ENCODE measurements at regions not wholly inside any gene's neighbourhood (a gene's known extent, or its start where the extent isn't known, plus 50 kb on each side); places are given as distances from the start of the nearest gene placed in this dataset.

- 80 to 84% methylated on average over 2 of the region's 2 CpGs for WGBS, 2 donors
- intact Hi-C loops (cut with DNase I; ENCODE audit: low total_unique reads), result no loop called here
These were observed 1410.7 kb upstream of the ATXN8OS start for GRCh38 chr13:68696907-68697306.

GRCh38 chr13:68692049-68692448 is 1415.6 kb upstream of the ATXN8OS start:
- H3K27me3 ChIP-seq, result no peaks in the 10 kb centered on the region
- no peak overlapping the region for H3K27ac ChIP-seq
- no peaks in the 10 kb centered on the region for H3K36me3 ChIP-seq (ENCODE audit: low read depth, missing control alignments)
- intact Hi-C loops (cut with DNase I; ENCODE audit: low total_unique reads), result no loop called here
- no peaks in the 10 kb centered on the region for H3K9me3 ChIP-seq
- 88 to 91% methylated on average over 1 of the region's 1 CpG for WGBS, 2 donors
- H3K4me3 ChIP-seq, result no peak overlapping the region
- no peaks in the 10 kb centered on the region for H3K4me1 ChIP-seq
- TF ChIP-seq POLR2A (IDR thresholded peaks at IDR 0.05), result no peak
- TF ChIP-seq, protein P1, sequence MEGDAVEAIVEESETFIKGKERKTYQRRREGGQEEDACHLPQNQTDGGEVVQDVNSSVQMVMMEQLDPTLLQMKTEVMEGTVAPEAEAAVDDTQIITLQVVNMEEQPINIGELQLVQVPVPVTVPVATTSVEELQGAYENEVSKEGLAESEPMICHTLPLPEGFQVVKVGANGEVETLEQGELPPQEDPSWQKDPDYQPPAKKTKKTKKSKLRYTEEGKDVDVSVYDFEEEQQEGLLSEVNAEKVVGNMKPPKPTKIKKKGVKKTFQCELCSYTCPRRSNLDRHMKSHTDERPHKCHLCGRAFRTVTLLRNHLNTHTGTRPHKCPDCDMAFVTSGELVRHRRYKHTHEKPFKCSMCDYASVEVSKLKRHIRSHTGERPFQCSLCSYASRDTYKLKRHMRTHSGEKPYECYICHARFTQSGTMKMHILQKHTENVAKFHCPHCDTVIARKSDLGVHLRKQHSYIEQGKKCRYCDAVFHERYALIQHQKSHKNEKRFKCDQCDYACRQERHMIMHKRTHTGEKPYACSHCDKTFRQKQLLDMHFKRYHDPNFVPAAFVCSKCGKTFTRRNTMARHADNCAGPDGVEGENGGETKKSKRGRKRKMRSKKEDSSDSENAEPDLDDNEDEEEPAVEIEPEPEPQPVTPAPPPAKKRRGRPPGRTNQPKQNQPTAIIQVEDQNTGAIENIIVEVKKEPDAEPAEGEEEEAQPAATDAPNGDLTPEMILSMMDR (IDR thresholded peaks at IDR 0.05), result no peak
- DNase-seq, result no peak

More at GRCh38 chr13:68696907-68697306, 1410.7 kb upstream of the ATXN8OS start:
- no peak overlapping the region for H3K4me3 ChIP-seq
- no peaks in the 10 kb centered on the region for H3K27me3 ChIP-seq
- no peak for DNase-seq
- TF ChIP-seq, protein P1 (IDR thresholded peaks at IDR 0.05), result no peak
- TF ChIP-seq POLR2A (IDR thresholded peaks at IDR 0.05), result no peak
- H3K4me1 ChIP-seq, result no peaks in the 10 kb centered on the region
- H3K9me3 ChIP-seq, result no peaks in the 10 kb centered on the region
- no peaks in the 10 kb centered on the region for H3K36me3 ChIP-seq (ENCODE audit: low read depth, missing control alignments)
- H3K27ac ChIP-seq, result no peak overlapping the region

DNA sequence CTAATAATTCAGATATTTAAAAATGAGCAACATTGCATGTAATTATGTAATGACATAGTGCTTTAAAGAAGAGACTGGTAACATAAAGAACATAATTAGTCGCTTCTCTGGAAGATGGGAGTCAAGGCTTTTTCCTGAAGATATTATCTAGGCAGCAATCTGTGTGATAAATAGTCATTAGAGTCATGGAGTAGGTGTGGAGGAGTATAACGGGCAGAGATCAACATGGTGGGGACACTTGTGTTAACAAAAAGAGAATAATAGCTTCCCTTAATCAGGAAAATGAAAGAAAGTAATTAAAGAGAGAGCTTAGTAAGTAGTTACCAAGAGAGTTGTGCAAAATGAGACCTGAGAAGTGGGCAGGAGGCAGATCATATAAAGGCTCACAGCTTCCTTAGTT is 1417.1 kb upstream of the ATXN8OS start:
- H3K27ac ChIP-seq, result no peak overlapping the region
- no peak overlapping the region for H3K4me3 ChIP-seq
- intact Hi-C loops (cut with DNase I; ENCODE audit: low total_unique reads), result no loop called here
- 33 to 46% methylated on average over 2 of the region's 2 CpGs for WGBS, 2 donors
- no peaks in the 10 kb centered on the region for H3K36me3 ChIP-seq (ENCODE audit: low read depth, missing control alignments)
- DNase-seq, result no peak
- H3K27me3 ChIP-seq, result no peaks in the 10 kb centered on the region
- no peak for TF ChIP-seq POLR2A (IDR thresholded peaks at IDR 0.05)
- TF ChIP-seq, protein P1 (IDR thresholded peaks at IDR 0.05), result no peak
- no peaks in the 10 kb centered on the region for H3K4me1 ChIP-seq
- H3K9me3 ChIP-seq, result no peaks in the 10 kb centered on the region

GRCh38 chr13:68676513-68677115 is 1431.0 kb upstream of the ATXN8OS start:
- intact Hi-C loops (cut with DNase I; ENCODE audit: low total_unique reads), result no loop called here
- 81 to 86% methylated on average over 2 of the region's 2 CpGs for WGBS, 2 donors
- TF ChIP-seq, protein P1 (IDR thresholded peaks at IDR 0.05), result no peak
- TF ChIP-seq POLR2A (IDR thresholded peaks at IDR 0.05), result no peak
- Histone ChIP-seq H3K4me3 (no peak overlapping the region), H3K9me3 (no peaks in the 10 kb centered on the region), H3K4me1 (no peaks in the 10 kb centered on the region), H3K27me3 (no peaks in the 10 kb centered on the region), H3K36me3 (ENCODE audit: low read depth, missing control alignments) (no peaks in the 10 kb centered on the region), H3K27ac (no peak overlapping the region)
- no peak for DNase-seq

DNA sequence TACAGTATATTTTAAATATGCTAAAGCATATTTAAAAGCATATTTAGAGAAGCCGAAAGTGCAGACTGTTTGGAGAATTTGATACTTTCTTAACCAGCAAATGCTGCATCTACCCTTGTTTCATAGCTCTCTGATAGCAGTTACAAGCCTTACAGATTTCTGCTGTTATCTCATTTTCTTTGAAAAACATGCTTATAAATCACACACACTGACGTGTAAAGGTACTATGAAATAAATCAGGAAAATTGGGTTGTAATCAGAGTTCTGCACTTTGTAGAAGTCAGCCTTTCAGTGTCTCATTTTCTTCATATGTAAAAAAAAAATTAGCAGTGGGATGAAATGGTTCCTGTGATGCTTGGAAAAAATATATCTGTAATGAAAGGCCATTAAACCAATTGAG is 1432.4 kb upstream of the ATXN8OS start:
- 50 to 55% methylated on average over 2 of the region's 2 CpGs for WGBS, 2 donors
- no peak for TF ChIP-seq POLR2A (IDR thresholded peaks at IDR 0.05)
- TF ChIP-seq, protein P1 (IDR thresholded peaks at IDR 0.05), result no peak
- H3K27me3 ChIP-seq, result no peaks in the 10 kb centered on the region
- H3K4me3 ChIP-seq, result no peak overlapping the region
- no peaks in the 10 kb centered on the region for H3K36me3 ChIP-seq (ENCODE audit: low read depth, missing control alignments)
- no peaks in the 10 kb centered on the region for H3K9me3 ChIP-seq
- no peak overlapping the region for H3K27ac ChIP-seq
- no peaks in the 10 kb centered on the region for H3K4me1 ChIP-seq
- DNase-seq, result no peak
- intact Hi-C loops (cut with DNase I; ENCODE audit: low total_unique reads), result no loop called here
